NB4 (cell line): ENCODE measurements at regions not wholly inside any gene's neighbourhood (a gene's known extent, or its start where the extent isn't known, plus 50 kb on each side); places are given as distances from the start of the nearest gene placed in this dataset.

Experiments
- CTCF ChIP-seq: IDR thresholded peaks from one replicate; pipeline ENCODE4 v1.5.1; 2012; ENCODE audit warnings: low read depth, low read length
- MAX ChIP-seq: IDR thresholded peaks from 2 replicates; pipeline ENCODE4 v1.6.1; 2011; ENCODE audit warnings: low read depth, low read length
- MYC ChIP-seq: IDR thresholded peaks from 2 replicates; pipeline ENCODE4 v1.6.1; 2011; ENCODE audit warnings: low read depth, low read length
- POLR2A ChIP-seq: IDR thresholded peaks from 2 replicates; pipeline ENCODE4 v1.6.1; 2011; ENCODE audit warnings: mild to moderate bottlenecking; ENCODE audit not compliant: insufficient read length; ENCODE audit errors: extremely low read depth

GRCh38 chr4:14668296-14668695, 334.0 kb upstream of the CPEB2 start:
- TF ChIP-seq CTCF (no peak), MAX (no peak), POLR2A (no peak), MYC (no peak)
